ENCODE measurements at regions not wholly inside any gene's neighbourhood (a gene's known extent, or its start where the extent isn't known, plus 50 kb on each side); places are given as distances from the start of the nearest gene placed in this dataset.

GRCh38 chr11:88017666-88018065 lies 157.6 kb downstream of the RAB38 start:
- ATAC-seq = no peak

DNA sequence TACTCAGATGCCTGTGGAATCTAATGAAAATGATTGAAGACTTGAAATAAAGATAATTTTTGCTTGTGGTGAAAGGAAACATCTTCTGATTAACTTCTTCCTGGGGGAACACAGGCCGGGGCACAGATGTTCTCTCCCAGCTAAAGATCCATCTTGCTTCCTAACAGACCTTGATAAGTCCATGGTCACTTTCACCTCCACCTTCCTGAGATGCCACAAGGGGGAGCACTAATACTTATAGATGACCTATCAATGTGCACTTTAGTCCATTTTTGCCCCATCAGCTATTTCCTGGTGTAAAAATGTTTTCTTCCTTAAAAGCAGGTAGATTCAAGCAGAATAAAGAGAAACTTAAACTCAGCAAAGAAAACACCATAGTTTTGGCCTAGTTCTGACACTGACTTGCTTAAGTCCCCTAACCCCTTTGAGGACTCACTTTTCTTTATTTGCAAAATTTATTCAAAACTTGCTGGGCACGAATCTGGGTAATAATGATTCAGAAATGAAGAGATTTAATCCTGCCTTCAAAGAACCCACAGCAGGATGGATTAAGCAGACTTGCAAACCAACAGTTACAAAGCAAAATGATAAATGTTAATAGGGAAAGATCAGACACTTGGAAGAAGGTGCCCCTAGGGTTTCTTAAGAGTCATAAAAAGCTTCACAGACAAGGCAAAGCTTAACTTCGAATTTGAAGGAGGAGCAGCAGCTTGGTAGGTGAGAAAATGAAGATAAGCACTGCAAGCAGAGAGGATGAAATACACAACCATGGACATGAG lies 158.7 kb downstream of the RAB38 start:
- ATAC-seq = peak; percentile 97
- TF ChIP-seq ISL1 (CRISPR knock-in tag; IDR thresholded peaks at IDR 0.05) (no peak), ARNTL (CRISPR knock-in tag; IDR thresholded peaks at IDR 0.05; ENCODE audit: borderline replicate concordance, low read depth) (no peak), ZNF70 (CRISPR knock-in tag; IDR thresholded peaks at IDR 0.05) (no peak), ESRRG (CRISPR knock-in tag; IDR thresholded peaks at IDR 0.05) (no peak), GLIS3 (CRISPR knock-in tag; IDR thresholded peaks at IDR 0.05) (no peak), CREB5 (CRISPR knock-in tag; IDR thresholded peaks at IDR 0.05; ENCODE audit: low read depth) (no peak), ZNF8 (CRISPR knock-in tag; IDR thresholded peaks at IDR 0.05) (no peak), PATZ1 (CRISPR knock-in tag; IDR thresholded peaks at IDR 0.05; ENCODE audit: borderline replicate concordance) (no peak), RARB (CRISPR knock-in tag; IDR thresholded peaks at IDR 0.05) (no peak), ZC3H10 (CRISPR knock-in tag; IDR thresholded peaks at IDR 0.05) (no peak), CSRNP3 (CRISPR knock-in tag; IDR thresholded peaks at IDR 0.05) (no peak), ZFP3 (CRISPR knock-in tag; IDR thresholded peaks at IDR 0.05) (no peak), OSR1 (CRISPR knock-in tag; IDR thresholded peaks at IDR 0.05) (no peak)

More at GRCh38 chr11:88017666-88018065, 157.6 kb downstream of the RAB38 start:
- no peak for TF ChIP-seq ZNF8 (CRISPR knock-in tag; IDR thresholded peaks at IDR 0.05)
- TF ChIP-seq ARNTL (CRISPR knock-in tag; IDR thresholded peaks at IDR 0.05; ENCODE audit: borderline replicate concordance, low read depth) = no peak
- TF ChIP-seq PPARA (CRISPR knock-in tag; IDR thresholded peaks at IDR 0.05; ENCODE audit: borderline replicate concordance) = no peak
- no peak for TF ChIP-seq TOX (CRISPR knock-in tag; IDR thresholded peaks at IDR 0.05; ENCODE audit: borderline replicate concordance)
- no peak for TF ChIP-seq CREB5 (CRISPR knock-in tag; IDR thresholded peaks at IDR 0.05; ENCODE audit: low read depth)
- no peak for TF ChIP-seq ZC3H10 (CRISPR knock-in tag; IDR thresholded peaks at IDR 0.05)
- TF ChIP-seq TCF4 (CRISPR knock-in tag; IDR thresholded peaks at IDR 0.05; ENCODE audit: borderline replicate concordance) = no peak
- no peak for TF ChIP-seq ZNF70 (CRISPR knock-in tag; IDR thresholded peaks at IDR 0.05)
- no peak for TF ChIP-seq BACH2 (CRISPR knock-in tag; IDR thresholded peaks at IDR 0.05; ENCODE audit: borderline replicate concordance)
- TF ChIP-seq, protein P1, sequence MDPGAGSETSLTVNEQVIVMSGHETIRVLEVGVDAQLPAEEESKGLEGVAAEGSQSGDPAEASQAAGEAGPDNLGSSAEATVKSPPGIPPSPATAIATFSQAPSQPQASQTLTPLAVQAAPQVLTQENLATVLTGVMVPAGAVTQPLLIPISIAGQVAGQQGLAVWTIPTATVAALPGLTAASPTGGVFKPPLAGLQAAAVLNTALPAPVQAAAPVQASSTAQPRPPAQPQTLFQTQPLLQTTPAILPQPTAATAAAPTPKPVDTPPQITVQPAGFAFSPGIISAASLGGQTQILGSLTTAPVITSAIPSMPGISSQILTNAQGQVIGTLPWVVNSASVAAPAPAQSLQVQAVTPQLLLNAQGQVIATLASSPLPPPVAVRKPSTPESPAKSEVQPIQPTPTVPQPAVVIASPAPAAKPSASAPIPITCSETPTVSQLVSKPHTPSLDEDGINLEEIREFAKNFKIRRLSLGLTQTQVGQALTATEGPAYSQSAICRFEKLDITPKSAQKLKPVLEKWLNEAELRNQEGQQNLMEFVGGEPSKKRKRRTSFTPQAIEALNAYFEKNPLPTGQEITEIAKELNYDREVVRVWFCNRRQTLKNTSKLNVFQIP (CRISPR knock-in tag; IDR thresholded peaks at IDR 0.05; ENCODE audit: borderline replicate concordance, low read depth) = no peak
- no peak for TF ChIP-seq RARB (CRISPR knock-in tag; IDR thresholded peaks at IDR 0.05)
- no peak for TF ChIP-seq ISL1 (CRISPR knock-in tag; IDR thresholded peaks at IDR 0.05)
- no peak for TF ChIP-seq ZNF565 (CRISPR knock-in tag; conservative IDR thresholded peaks at IDR 0.05; ENCODE audit: low read depth)
- TF ChIP-seq OSR1 (CRISPR knock-in tag; IDR thresholded peaks at IDR 0.05) = no peak
- no peak for TF ChIP-seq CSRNP3 (CRISPR knock-in tag; IDR thresholded peaks at IDR 0.05)
- no peak for TF ChIP-seq TSHZ2 (CRISPR knock-in tag; IDR thresholded peaks at IDR 0.05)
- no peak for TF ChIP-seq ZFP30 (CRISPR knock-in tag; IDR thresholded peaks at IDR 0.05)
- no peak for TF ChIP-seq GLIS3 (CRISPR knock-in tag; IDR thresholded peaks at IDR 0.05)
- no peak for TF ChIP-seq SNAI2 (CRISPR knock-in tag; IDR thresholded peaks at IDR 0.05)
